HG03139 (cell line): ENCODE measurements at regions not wholly inside any gene's neighbourhood (a gene's known extent, or its start where the extent isn't known, plus 50 kb on each side); places are given as distances from the start of the nearest gene placed in this dataset.

ENCODE experiments used
- ATAC-seq: cut with Tn5 transposase; IDR thresholded peaks from one replicate; pipeline ENCODE4 v1.9.1; 2021; ENCODE audit not compliant: unreplicated experiment

- ATAC-seq, result no peak
Measured at GRCh38 chr15:97730315-97730714, 230.2 kb upstream of the ARRDC4 start.

- ATAC-seq, result no peak
Measured at GRCh38 chr15:97731859-97732258, 228.6 kb upstream of the ARRDC4 start.

GRCh38 chr15:97733373-97733772, 227.1 kb upstream of the ARRDC4 start:
- no peak for ATAC-seq

GRCh38 chr15:97736748-97737147, 223.8 kb upstream of the ARRDC4 start:
- no peak for ATAC-seq

- ATAC-seq, result peak; percentile 80
Measured at GRCh38 chr15:97745481-97746071, 214.9 kb upstream of the ARRDC4 start.

GRCh38 chr15:97747342-97747741, 213.2 kb upstream of the ARRDC4 start:
- ATAC-seq, result no peak

- no peak for ATAC-seq
Measured at GRCh38 chr15:97748576-97748975, 211.9 kb upstream of the ARRDC4 start.

- ATAC-seq, result no peak
Measured at GRCh38 chr15:97750060-97750459, 210.4 kb upstream of the ARRDC4 start.

GRCh38 chr15:97755726-97756125, 204.8 kb upstream of the ARRDC4 start:
- ATAC-seq, result no peak

GRCh38 chr15:97759363-97759762, 201.1 kb upstream of the ARRDC4 start:
- no peak for ATAC-seq

- ATAC-seq, result no peak
Measured at GRCh38 chr15:97761110-97761509, 199.4 kb upstream of the ARRDC4 start.

- no peak for ATAC-seq
Measured at GRCh38 chr15:97783240-97783639, 177.3 kb upstream of the ARRDC4 start.

- no peak for ATAC-seq
Measured at GRCh38 chr15:97786741-97787140, 173.8 kb upstream of the ARRDC4 start.

- ATAC-seq, result no peak
Measured at GRCh38 chr15:97790180-97790579, 170.3 kb upstream of the ARRDC4 start.

- ATAC-seq, result no peak
Measured at GRCh38 chr15:97791824-97792792, 168.4 kb upstream of the ARRDC4 start.

- no peak for ATAC-seq
Measured at GRCh38 chr15:97804950-97805349, 155.6 kb upstream of the ARRDC4 start.

GRCh38 chr15:97806766-97807165, 153.7 kb upstream of the ARRDC4 start:
- no peak for ATAC-seq

- no peak for ATAC-seq
Measured at GRCh38 chr15:97815835-97816234, 144.7 kb upstream of the ARRDC4 start.

- ATAC-seq, result no peak
Measured at GRCh38 chr15:97817276-97817890, 143.1 kb upstream of the ARRDC4 start.

GRCh38 chr15:97836003-97836402, 124.5 kb upstream of the ARRDC4 start:
- ATAC-seq, result no peak

- no peak for ATAC-seq
Measured at GRCh38 chr15:97837896-97838295, 122.6 kb upstream of the ARRDC4 start.
